WTC11 (cell line): ENCODE measurements at regions not wholly inside any gene's neighbourhood (a gene's known extent, or its start where the extent isn't known, plus 50 kb on each side); places are given as distances from the start of the nearest gene placed in this dataset.

Experiments used
- ESRRA ChIP-seq: sonication (generic); formaldehyde crosslinking; IDR thresholded peaks from 2 replicates; pipeline ENCODE4 v1.8.1; 2022; ENCODE audit warnings: mild to moderate bottlenecking, missing genetic modification reagents, borderline replicate concordance
- JUN ChIP-seq: sonication (generic); formaldehyde crosslinking; IDR thresholded peaks from 2 replicates; pipeline ENCODE4 v1.8.0; 2023; ENCODE audit warnings: mild to moderate bottlenecking, missing genetic modification reagents
- ZNF138 ChIP-seq: sonication (generic); formaldehyde crosslinking; conservative IDR thresholded peaks from 2 replicates; pipeline ENCODE4 v1.8.1; 2022; ENCODE audit warnings: mild to moderate bottlenecking, moderate library complexity, missing genetic modification reagents
- ZNF423 ChIP-seq: fragments of 250-450 bp; sonication (Bioruptor Pico); IDR thresholded peaks from 2 replicates; pipeline ENCODE4 v2.1.2; 2022; ENCODE audit warnings: mild to moderate bottlenecking, moderate library complexity
- TF ChIP-seq, protein P1 (sequence below): sonication (generic); formaldehyde crosslinking; IDR thresholded peaks from 2 replicates; pipeline ENCODE4 v1.8.1; 2022; ENCODE audit warnings: mild to moderate bottlenecking, moderate library complexity, missing genetic modification reagents
- TF ChIP-seq, protein P2 (sequence below): fragments of 200-600 bp; IDR thresholded peaks from 2 replicates; pipeline ENCODE4 v1.8.0; 2022; ENCODE audit warnings: antibody characterized with exemption
- TF ChIP-seq, protein P3 (sequence below): sonication (generic); formaldehyde crosslinking; IDR thresholded peaks from 2 replicates; pipeline ENCODE4 v1.8.1; 2022; ENCODE audit warnings: low read depth, mild to moderate bottlenecking, moderate library complexity, missing genetic modification reagents, borderline replicate concordance
- TF ChIP-seq, protein P4 (sequence below): sonication (generic); formaldehyde crosslinking; IDR thresholded peaks from 2 replicates; pipeline ENCODE4 v1.8.0; 2022; ENCODE audit warnings: mild to moderate bottlenecking, missing genetic modification reagents
- TF ChIP-seq, protein P5 (sequence below): sonication (generic); formaldehyde crosslinking; IDR thresholded peaks from 2 replicates; pipeline ENCODE4 v1.8.1; 2022; ENCODE audit warnings: missing genetic modification reagents, borderline replicate concordance
- TF ChIP-seq, protein P6 (sequence below): sonication (generic); formaldehyde crosslinking; conservative IDR thresholded peaks from 2 replicates; pipeline ENCODE4 v1.8.1; 2022; ENCODE audit warnings: mild to moderate bottlenecking, missing genetic modification reagents

DNA sequence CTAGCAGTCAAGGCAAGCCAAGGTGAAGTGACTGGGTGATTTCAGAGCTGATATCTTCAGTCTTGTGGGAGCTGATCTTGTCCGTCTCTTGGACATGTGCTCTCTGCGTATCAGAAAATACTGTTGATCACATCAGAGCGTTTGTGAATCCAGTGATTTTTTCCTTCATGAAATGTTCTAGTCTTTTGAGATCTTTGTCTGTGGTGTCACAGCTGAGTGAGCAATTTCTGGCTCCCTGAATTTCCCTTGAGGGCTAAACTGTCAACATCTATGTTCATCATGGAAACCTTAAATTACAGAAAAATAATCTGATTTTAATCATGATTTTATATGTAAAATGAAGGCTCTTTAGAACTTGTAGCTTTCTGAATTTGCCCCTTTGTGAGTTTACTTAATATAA, 432.0 kb downstream of the CCDC85A start:
- TF ChIP-seq, protein P1, sequence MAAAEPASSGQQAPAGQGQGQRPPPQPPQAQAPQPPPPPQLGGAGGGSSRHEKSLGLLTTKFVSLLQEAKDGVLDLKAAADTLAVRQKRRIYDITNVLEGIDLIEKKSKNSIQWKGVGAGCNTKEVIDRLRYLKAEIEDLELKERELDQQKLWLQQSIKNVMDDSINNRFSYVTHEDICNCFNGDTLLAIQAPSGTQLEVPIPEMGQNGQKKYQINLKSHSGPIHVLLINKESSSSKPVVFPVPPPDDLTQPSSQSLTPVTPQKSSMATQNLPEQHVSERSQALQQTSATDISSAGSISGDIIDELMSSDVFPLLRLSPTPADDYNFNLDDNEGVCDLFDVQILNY (CRISPR knock-in tag) = no peak
- TF ChIP-seq, protein P2, sequence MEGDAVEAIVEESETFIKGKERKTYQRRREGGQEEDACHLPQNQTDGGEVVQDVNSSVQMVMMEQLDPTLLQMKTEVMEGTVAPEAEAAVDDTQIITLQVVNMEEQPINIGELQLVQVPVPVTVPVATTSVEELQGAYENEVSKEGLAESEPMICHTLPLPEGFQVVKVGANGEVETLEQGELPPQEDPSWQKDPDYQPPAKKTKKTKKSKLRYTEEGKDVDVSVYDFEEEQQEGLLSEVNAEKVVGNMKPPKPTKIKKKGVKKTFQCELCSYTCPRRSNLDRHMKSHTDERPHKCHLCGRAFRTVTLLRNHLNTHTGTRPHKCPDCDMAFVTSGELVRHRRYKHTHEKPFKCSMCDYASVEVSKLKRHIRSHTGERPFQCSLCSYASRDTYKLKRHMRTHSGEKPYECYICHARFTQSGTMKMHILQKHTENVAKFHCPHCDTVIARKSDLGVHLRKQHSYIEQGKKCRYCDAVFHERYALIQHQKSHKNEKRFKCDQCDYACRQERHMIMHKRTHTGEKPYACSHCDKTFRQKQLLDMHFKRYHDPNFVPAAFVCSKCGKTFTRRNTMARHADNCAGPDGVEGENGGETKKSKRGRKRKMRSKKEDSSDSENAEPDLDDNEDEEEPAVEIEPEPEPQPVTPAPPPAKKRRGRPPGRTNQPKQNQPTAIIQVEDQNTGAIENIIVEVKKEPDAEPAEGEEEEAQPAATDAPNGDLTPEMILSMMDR = no peak
- TF ChIP-seq, protein P3, sequence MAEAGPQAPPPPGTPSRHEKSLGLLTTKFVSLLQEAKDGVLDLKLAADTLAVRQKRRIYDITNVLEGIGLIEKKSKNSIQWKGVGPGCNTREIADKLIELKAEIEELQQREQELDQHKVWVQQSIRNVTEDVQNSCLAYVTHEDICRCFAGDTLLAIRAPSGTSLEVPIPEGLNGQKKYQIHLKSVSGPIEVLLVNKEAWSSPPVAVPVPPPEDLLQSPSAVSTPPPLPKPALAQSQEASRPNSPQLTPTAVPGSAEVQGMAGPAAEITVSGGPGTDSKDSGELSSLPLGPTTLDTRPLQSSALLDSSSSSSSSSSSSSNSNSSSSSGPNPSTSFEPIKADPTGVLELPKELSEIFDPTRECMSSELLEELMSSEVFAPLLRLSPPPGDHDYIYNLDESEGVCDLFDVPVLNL = no peak
- TF ChIP-seq JUN (CRISPR knock-in tag) (no peak), ZNF138 (no peak), ESRRA (CRISPR knock-in tag) (no peak), ZNF423 (CRISPR knock-in tag) (no peak)
- TF ChIP-seq, protein P4, sequence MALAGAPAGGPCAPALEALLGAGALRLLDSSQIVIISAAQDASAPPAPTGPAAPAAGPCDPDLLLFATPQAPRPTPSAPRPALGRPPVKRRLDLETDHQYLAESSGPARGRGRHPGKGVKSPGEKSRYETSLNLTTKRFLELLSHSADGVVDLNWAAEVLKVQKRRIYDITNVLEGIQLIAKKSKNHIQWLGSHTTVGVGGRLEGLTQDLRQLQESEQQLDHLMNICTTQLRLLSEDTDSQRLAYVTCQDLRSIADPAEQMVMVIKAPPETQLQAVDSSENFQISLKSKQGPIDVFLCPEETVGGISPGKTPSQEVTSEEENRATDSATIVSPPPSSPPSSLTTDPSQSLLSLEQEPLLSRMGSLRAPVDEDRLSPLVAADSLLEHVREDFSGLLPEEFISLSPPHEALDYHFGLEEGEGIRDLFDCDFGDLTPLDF (CRISPR knock-in tag) = no peak
- TF ChIP-seq, protein P5, sequence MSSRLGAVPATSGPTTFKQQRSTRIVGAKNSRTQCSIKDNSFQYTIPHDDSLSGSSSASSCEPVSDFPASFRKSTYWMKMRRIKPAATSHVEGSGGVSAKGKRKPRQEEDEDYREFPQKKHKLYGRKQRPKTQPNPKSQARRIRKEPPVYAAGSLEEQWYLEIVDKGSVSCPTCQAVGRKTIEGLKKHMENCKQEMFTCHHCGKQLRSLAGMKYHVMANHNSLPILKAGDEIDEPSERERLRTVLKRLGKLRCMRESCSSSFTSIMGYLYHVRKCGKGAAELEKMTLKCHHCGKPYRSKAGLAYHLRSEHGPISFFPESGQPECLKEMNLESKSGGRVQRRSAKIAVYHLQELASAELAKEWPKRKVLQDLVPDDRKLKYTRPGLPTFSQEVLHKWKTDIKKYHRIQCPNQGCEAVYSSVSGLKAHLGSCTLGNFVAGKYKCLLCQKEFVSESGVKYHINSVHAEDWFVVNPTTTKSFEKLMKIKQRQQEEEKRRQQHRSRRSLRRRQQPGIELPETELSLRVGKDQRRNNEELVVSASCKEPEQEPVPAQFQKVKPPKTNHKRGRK = no peak
- TF ChIP-seq, protein P6, sequence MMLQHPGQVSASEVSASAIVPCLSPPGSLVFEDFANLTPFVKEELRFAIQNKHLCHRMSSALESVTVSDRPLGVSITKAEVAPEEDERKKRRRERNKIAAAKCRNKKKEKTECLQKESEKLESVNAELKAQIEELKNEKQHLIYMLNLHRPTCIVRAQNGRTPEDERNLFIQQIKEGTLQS (CRISPR knock-in tag) = no peak
